ENCODE measurements at regions not wholly inside any gene's neighbourhood (a gene's known extent, or its start where the extent isn't known, plus 50 kb on each side); places are given as distances from the start of the nearest gene placed in this dataset.

GRCh38 chr2:144999936-145000335 is 480.0 kb upstream of the ZEB2 start:
- no peaks in the 10 kb centered on the region for H3K9me3 ChIP-seq (ENCODE audit: control insufficient read depth in 1 of 2, insufficient read depth in 1 of 2, low read depth in 1 of 2, low read length in 2 of 2)
- no peaks in the 10 kb centered on the region for H3K9me2 ChIP-seq (ENCODE audit: insufficient read depth)
- RAD21 ChIA-PET (ENCODE audit: low non-redundant PET in 1 of 2, low total read pairs in 2 of 2, uncharacterized antibody in 2 of 2, unreplicated experiment in 2 of 2), result no interaction called here
- H3K4me2 ChIP-seq (ENCODE audit: low read length), result no peak overlapping the region
- H3K36me3 ChIP-seq (ENCODE audit: control insufficient read depth in 1 of 2, insufficient read depth in 2 of 2, low read length in 2 of 2), result no peaks in the 10 kb centered on the region
- H3K79me2 ChIP-seq (ENCODE audit: insufficient read depth, low read length), result no peaks in the 10 kb centered on the region
- intact Hi-C loops (cut with micrococcal nuclease), result no loop called here
- H3K9ac ChIP-seq (ENCODE audit: low read length), result no peak overlapping the region
- ATAC-seq (no peak), DNase-seq (ENCODE audit: low read depth, low spot score) (no peak)
- H3K27me3 ChIP-seq (ENCODE audit: insufficient read depth, low read length), result no peaks in the 10 kb centered on the region
- no peak overlapping the region for H3K27ac ChIP-seq (ENCODE audit: low read depth, low read length)
- no peaks in the 10 kb centered on the region for H4K20me1 ChIP-seq (ENCODE audit: insufficient read depth)
- no peak for TF ChIP-seq FOSL1 (IDR thresholded peaks at IDR 0.05; ENCODE audit: low read depth)
- H3K4me3 ChIP-seq (replicated peaks in 1 of 2; ENCODE audit: low read depth in 1 of 2, low read length in 2 of 2), result no peak overlapping the region
- no peaks in the 10 kb centered on the region for H3K4me1 ChIP-seq (ENCODE audit: control insufficient read depth in 1 of 2, insufficient read depth in 2 of 2, low read length in 2 of 2)
- no peak overlapping the region for H2AFZ ChIP-seq (ENCODE audit: low read depth, low read length, poor library complexity, severe bottlenecking)
- POLR2A ChIA-PET, result no interaction called here
- CTCF ChIA-PET, result no interaction called here
- no TSS peak for BruUV-seq (replicated peaks)

- no peak overlapping the region for H3K4me2 ChIP-seq (ENCODE audit: low read length)
- no peak overlapping the region for H3K9ac ChIP-seq (ENCODE audit: low read length)
- POLR2A ChIA-PET, result no interaction called here
- H3K9me3 ChIP-seq (ENCODE audit: control insufficient read depth in 1 of 2, insufficient read depth in 1 of 2, low read depth in 1 of 2, low read length in 2 of 2), result no peaks in the 10 kb centered on the region
- intact Hi-C loops (cut with micrococcal nuclease), result no loop called here
- BruUV-seq (replicated peaks), result no TSS peak
- H3K27me3 ChIP-seq (ENCODE audit: insufficient read depth, low read length), result no peaks in the 10 kb centered on the region
- H3K79me2 ChIP-seq (ENCODE audit: insufficient read depth, low read length), result no peaks in the 10 kb centered on the region
- no peaks in the 10 kb centered on the region for H3K4me1 ChIP-seq (ENCODE audit: control insufficient read depth in 1 of 2, insufficient read depth in 2 of 2, low read length in 2 of 2)
- H3K36me3 ChIP-seq (ENCODE audit: control insufficient read depth in 1 of 2, insufficient read depth in 2 of 2, low read length in 2 of 2), result no peaks in the 10 kb centered on the region
- no peak for ATAC-seq
- H4K20me1 ChIP-seq (ENCODE audit: insufficient read depth), result no peaks in the 10 kb centered on the region
- CTCF ChIA-PET, result no interaction called here
- no peak overlapping the region for H2AFZ ChIP-seq (ENCODE audit: low read depth, low read length, poor library complexity, severe bottlenecking)
- H3K4me3 ChIP-seq (replicated peaks in 1 of 2; ENCODE audit: low read depth in 1 of 2, low read length in 2 of 2), result no peak overlapping the region
- DNase-seq (ENCODE audit: low read depth, low spot score), result no peak
- H3K9me2 ChIP-seq (ENCODE audit: insufficient read depth), result no peaks in the 10 kb centered on the region
- RAD21 ChIA-PET (ENCODE audit: low non-redundant PET in 1 of 2, low total read pairs in 2 of 2, uncharacterized antibody in 2 of 2, unreplicated experiment in 2 of 2), result no interaction called here
- TF ChIP-seq CEBPB (IDR thresholded peaks at IDR 0.05; ENCODE audit: low read depth) (no peak), POLR2AphosphoS5 (IDR thresholded peaks at IDR 0.05; ENCODE audit: low read depth, low read length) (no peak), POLR2A (IDR thresholded peaks at IDR 0.05; ENCODE audit: borderline replicate concordance, extremely low read depth, insufficient read depth, insufficient read length) (no peak), ELF1 (IDR thresholded peaks at IDR 0.05; ENCODE audit: borderline replicate concordance, low read depth) (no peak), JUND (IDR thresholded peaks at IDR 0.05) (no peak), SP1 (IDR thresholded peaks at IDR 0.05; ENCODE audit: low read depth) (no peak), CBX3 (IDR thresholded peaks at IDR 0.05; ENCODE audit: low read depth) (no peak), SRF (IDR thresholded peaks at IDR 0.05; ENCODE audit: low read depth) (no peak), EZH2phosphoT487 (IDR thresholded peaks at IDR 0.05; ENCODE audit: borderline replicate concordance) (no peak)
- H3K27ac ChIP-seq (ENCODE audit: low read depth, low read length), result no peak overlapping the region
Measured at GRCh38 chr2:144999071-144999875, 479.4 kb upstream of the ZEB2 start.
